NOMO-1 treated with DMSO at 0.1 percent for 48 hours (cell line): ENCODE measurements at regions not wholly inside any gene's neighbourhood (a gene's known extent, or its start where the extent isn't known, plus 50 kb on each side); places are given as distances from the start of the nearest gene placed in this dataset.

Source experiments
- DNase-seq: peaks from one replicate; lab custom pipeline; 2025; ENCODE audit not compliant: unreplicated experiment; lab: John Stamatoyannopoulos, UW

GRCh38 chr2:176753205-176753604 lies 459.4 kb upstream of the HNRNPA3 start:
- no peak for DNase-seq

- peak; percentile 65 for DNase-seq
These were observed 458.7 kb upstream of the HNRNPA3 start for GRCh38 chr2:176753752-176754474.

- no peak for DNase-seq
These were observed 457.0 kb upstream of the HNRNPA3 start for GRCh38 chr2:176755537-176756135.

GRCh38 chr2:176758426-176758825 lies 454.2 kb upstream of the HNRNPA3 start:
- no peak for DNase-seq

- DNase-seq, result no peak
These were observed 452.2 kb upstream of the HNRNPA3 start for GRCh38 chr2:176760439-176760838.

- DNase-seq, result no peak
These were observed 449.5 kb upstream of the HNRNPA3 start for GRCh38 chr2:176763130-176763529.

GRCh38 chr2:176763851-176764404 lies 448.7 kb upstream of the HNRNPA3 start:
- no peak for DNase-seq

- no peak for DNase-seq
These were observed 447.7 kb upstream of the HNRNPA3 start for GRCh38 chr2:176764921-176765320.

GRCh38 chr2:176766005-176766404 lies 446.6 kb upstream of the HNRNPA3 start:
- no peak for DNase-seq

- DNase-seq, result no peak
These were observed 444.4 kb upstream of the HNRNPA3 start for GRCh38 chr2:176768185-176768584.

- DNase-seq, result no peak
These were observed 443.6 kb upstream of the HNRNPA3 start for GRCh38 chr2:176769021-176769420.

- no peak for DNase-seq
These were observed 442.9 kb upstream of the HNRNPA3 start for GRCh38 chr2:176769499-176770370.

GRCh38 chr2:176772816-176773215 lies 439.8 kb upstream of the HNRNPA3 start:
- no peak for DNase-seq

- no peak for DNase-seq
These were observed 437.7 kb upstream of the HNRNPA3 start for GRCh38 chr2:176774766-176775451.

- no peak for DNase-seq
These were observed 435.3 kb upstream of the HNRNPA3 start for GRCh38 chr2:176777262-176777661.

GRCh38 chr2:176779917-176780316 lies 432.7 kb upstream of the HNRNPA3 start:
- no peak for DNase-seq

GRCh38 chr2:176780348-176780747 lies 432.2 kb upstream of the HNRNPA3 start:
- no peak for DNase-seq

GRCh38 chr2:176781570-176782217 lies 430.9 kb upstream of the HNRNPA3 start:
- no peak for DNase-seq

- no peak for DNase-seq
These were observed 427.9 kb upstream of the HNRNPA3 start for GRCh38 chr2:176784633-176785200.

- DNase-seq, result no peak
These were observed 422.8 kb upstream of the HNRNPA3 start for GRCh38 chr2:176789751-176790150.
